Sigmoid colon (tissue), 6 donors: ENCODE measurements at regions not wholly inside any gene's neighbourhood (a gene's known extent, or its start where the extent isn't known, plus 50 kb on each side); places are given as distances from the start of the nearest gene placed in this dataset.

Source experiments
- DNase-seq: peaks from one replicate; pipeline ENCODE4 v3.0.0-alpha.2; 2019
- H3K27ac ChIP-seq, 4 donors: fragments of 200-600 bp; sonication (generic); one replicate each; pipeline ENCODE4 v1.5.1; 2016 to 2019; ENCODE audit warnings: mild to moderate bottlenecking in 1 of 4
- H3K27me3 ChIP-seq, 3 donors: fragments of 200-600 bp; sonication (generic); one replicate each; pipeline ENCODE4 v1.5.1; 2019; ENCODE audit warnings: mild to moderate bottlenecking in 1 of 3
- H3K36me3 ChIP-seq, 4 donors: fragments of 200-600 bp; sonication (generic); one replicate each; pipeline ENCODE4 v1.5.1; 2016 to 2019
- H3K4me1 ChIP-seq, 4 donors: fragments of 200-600 bp; sonication (generic); one replicate each; pipeline ENCODE4 v1.5.1; 2017 to 2019
- H3K4me3 ChIP-seq, 4 donors: fragments of 200-600 bp; sonication (generic); one replicate each; pipeline ENCODE4 v1.5.1; 2017 to 2019; ENCODE audit warnings: mild to moderate bottlenecking in 2 of 4, moderate library complexity in 1 of 4
- H3K9me3 ChIP-seq, 4 donors: fragments of 200-600 bp in 3 of 4; sonication (generic) in 3 of 4; one replicate each; pipeline versions ENCODE4 v1.5.1 to v1.6.1; 2013 to 2019
- CTCF ChIP-seq, 4 experiments: fragments of 450-650 bp in 3 of 4; fragments of 200-600 bp in 1 of 4; IDR thresholded peaks; one replicate each; pipeline ENCODE4 v1.5.1; 2016 to 2019; ENCODE audit warnings: antibody characterized with exemption in 4 of 4, mild to moderate bottlenecking in 3 of 4, moderate library complexity in 2 of 4
- EP300 ChIP-seq, 4 donors: sonication (generic); formaldehyde crosslinking; IDR thresholded peaks; one replicate each; pipeline ENCODE4 v1.6.1; 2017; ENCODE audit warnings: antibody characterized with exemption in 4 of 4
- POLR2A ChIP-seq, 2 donors: fragments of 450-650 bp; IDR thresholded peaks; one replicate each; pipeline ENCODE4 v1.6.1; 2016; ENCODE audit warnings: antibody characterized with exemption in 2 of 2, mild to moderate bottlenecking in 2 of 2, moderate library complexity in 2 of 2
- POLR2AphosphoS5 ChIP-seq, 4 donors: sonication (generic); formaldehyde crosslinking; IDR thresholded peaks; one replicate each; pipeline ENCODE4 v1.6.1; 2017; ENCODE audit warnings: antibody characterized with exemption in 4 of 4
- WGBS, 2 donors: extraction: QIAGEN DNeasy Blood & Tissue Kit; methylation state at CpG; one replicate each; pipeline ENCODE4 v1.1.7; 2013; 5-methylcytosine and 5-hydroxymethylcytosine counted together
- intact Hi-C: fragments of 100-400 bp; cut with DNase I; formaldehyde crosslinking; loops from one replicate; pipeline ENCODE4 v1.15.1; 2023
- donor health status: healthy with polysubstance abuse.
- donor health status: healthy.

- intact Hi-C loops = no loop called here
- whole genome bisulfite sequencing, 2 donors = 86 to 88% methylated on average over 5 of the region's 5 CpGs
- no peak for TF ChIP-seq EP300 (IDR thresholded peaks at IDR 0.05)
- no peak for TF ChIP-seq POLR2AphosphoS5 (IDR thresholded peaks at IDR 0.05)
Measured at GRCh38 chr5:174281855-174282254, 236.3 kb downstream of the NSG2 start.

GRCh38 chr5:174282391-174282790, 236.9 kb downstream of the NSG2 start:
- intact Hi-C loops = no loop called here
- Histone ChIP-seq H3K36me3 (no peaks in the 10 kb centered on the region), H3K27me3 (no peaks in the 10 kb centered on the region), H3K4me1 (no peaks in the 10 kb centered on the region), H3K4me3 (no peak overlapping the region), H3K9me3 (no peaks in the 10 kb centered on the region), H3K27ac (no peak overlapping the region)
- no peak for DNase-seq
- 58 to 76% methylated on average over 5 of the region's 5 CpGs for WGBS, 2 donors
- TF ChIP-seq POLR2A (IDR thresholded peaks at IDR 0.05) = no peak
- no peak for TF ChIP-seq POLR2AphosphoS5 (IDR thresholded peaks at IDR 0.05)
- TF ChIP-seq CTCF (IDR thresholded peaks at IDR 0.05) = no peak
- TF ChIP-seq EP300 (IDR thresholded peaks at IDR 0.05) = no peak

More at GRCh38 chr5:174281855-174282254, 236.3 kb downstream of the NSG2 start:
- Histone ChIP-seq H3K9me3 (no peaks in the 10 kb centered on the region), H3K4me1 (no peaks in the 10 kb centered on the region), H3K36me3 (no peaks in the 10 kb centered on the region), H3K27ac (no peak overlapping the region), H3K27me3 (no peaks in the 10 kb centered on the region), H3K4me3 (no peak overlapping the region)
- DNase-seq = no peak

- Histone ChIP-seq H3K36me3 (no peaks in the 10 kb centered on the region), H3K9me3 (no peaks in the 10 kb centered on the region), H3K4me3 (no peak overlapping the region), H3K27me3 (no peaks in the 10 kb centered on the region), H3K4me1 (no peaks in the 10 kb centered on the region), H3K27ac (no peak overlapping the region)
- WGBS, 2 donors = 84 to 85% methylated on average over 9 of the region's 9 CpGs
- intact Hi-C loops = no loop called here
- no peak for DNase-seq
- TF ChIP-seq CTCF (IDR thresholded peaks at IDR 0.05) (no peak), POLR2A (IDR thresholded peaks at IDR 0.05) (no peak), EP300 (IDR thresholded peaks at IDR 0.05) (no peak), POLR2AphosphoS5 (IDR thresholded peaks at IDR 0.05) (no peak)
Measured at GRCh38 chr5:174283211-174284005, 237.9 kb downstream of the NSG2 start.

- no peak for DNase-seq
- H3K9me3 ChIP-seq = peaks cover 0 to 2% (median 0%) of the 10 kb centered on the region in 4 donors
- intact Hi-C loops = no loop called here
- H3K4me1 ChIP-seq = no peaks in the 10 kb centered on the region
- H3K36me3 ChIP-seq = no peaks in the 10 kb centered on the region
- TF ChIP-seq EP300 (IDR thresholded peaks at IDR 0.05) = no peak
- TF ChIP-seq CTCF (IDR thresholded peaks at IDR 0.05) = no peak
- TF ChIP-seq POLR2AphosphoS5 (IDR thresholded peaks at IDR 0.05) = no peak
- TF ChIP-seq POLR2A (IDR thresholded peaks at IDR 0.05) = no peak
- H3K27ac ChIP-seq = no peak overlapping the region
- no peaks in the 10 kb centered on the region for H3K27me3 ChIP-seq
- WGBS, 2 donors = 58 to 64% methylated on average over 5 of the region's 5 CpGs
- H3K4me3 ChIP-seq = no peak overlapping the region
Measured at GRCh38 chr5:174284873-174285272, 239.4 kb downstream of the NSG2 start.

- no peak for TF ChIP-seq CTCF (IDR thresholded peaks at IDR 0.05)
- no peak for TF ChIP-seq EP300 (IDR thresholded peaks at IDR 0.05)
- TF ChIP-seq POLR2AphosphoS5 (IDR thresholded peaks at IDR 0.05) = no peak
- TF ChIP-seq POLR2A (IDR thresholded peaks at IDR 0.05) = no peak
Measured at GRCh38 chr5:174287761-174288160, 242.3 kb downstream of the NSG2 start.

More at GRCh38 chr5:174287761-174288160, 242.3 kb downstream of the NSG2 start:
- peaks cover 0 to 2% (median 1%) of the 10 kb centered on the region in 4 donors for H3K9me3 ChIP-seq
- no peak overlapping the region for H3K27ac ChIP-seq
- no peaks in the 10 kb centered on the region for H3K36me3 ChIP-seq
- no peaks in the 10 kb centered on the region for H3K27me3 ChIP-seq
- no peaks in the 10 kb centered on the region for H3K4me1 ChIP-seq
- no peak for DNase-seq
- intact Hi-C loops = no loop called here
- WGBS, 2 donors = 87 to 88% methylated on average over 4 of the region's 4 CpGs
- no peak overlapping the region for H3K4me3 ChIP-seq
